Suppressor macrophage (primary cell): ENCODE measurements at regions not wholly inside any gene's neighbourhood (a gene's known extent, or its start where the extent isn't known, plus 50 kb on each side); places are given as distances from the start of the nearest gene placed in this dataset.

Source experiments
- DNase-seq, 4 experiments: peaks; one replicate each; pipeline ENCODE4 v3.0.0-alpha.2; 2020 to 2022

- no peak for DNase-seq
Observed at GRCh38 chr20:39669659-39670058, 707.5 kb downstream of the DHX35 start.

GRCh38 chr20:39668038-39668437 lies 705.9 kb downstream of the DHX35 start:
- DNase-seq = no peak

- DNase-seq = no peak
Observed at GRCh38 chr20:39661833-39662232, 699.7 kb downstream of the DHX35 start.

- no peak for DNase-seq
Observed at GRCh38 chr20:39660965-39661364, 698.8 kb downstream of the DHX35 start.

- no peak for DNase-seq
Observed at GRCh38 chr20:39660226-39660625, 698.1 kb downstream of the DHX35 start.

- no peak for DNase-seq
Observed at GRCh38 chr20:39658662-39659409, 696.7 kb downstream of the DHX35 start.

GRCh38 chr20:39654171-39654570 lies 692.0 kb downstream of the DHX35 start:
- no peak for DNase-seq

- DNase-seq = no peak
Observed at GRCh38 chr20:39651645-39652325, 689.6 kb downstream of the DHX35 start.

- DNase-seq = no peak
Observed at GRCh38 chr20:39646874-39647413, 684.8 kb downstream of the DHX35 start.

- DNase-seq = no peak
Observed at GRCh38 chr20:39645131-39645530, 683.0 kb downstream of the DHX35 start.

- no peak for DNase-seq
Observed at GRCh38 chr20:39643292-39643691, 681.1 kb downstream of the DHX35 start.

- DNase-seq = no peak
Observed at GRCh38 chr20:39641423-39641822, 679.3 kb downstream of the DHX35 start.

GRCh38 chr20:39640147-39640546 lies 678.0 kb downstream of the DHX35 start:
- DNase-seq = no peak

- DNase-seq = no peak
Observed at GRCh38 chr20:39638731-39639130, 676.6 kb downstream of the DHX35 start.

- DNase-seq = no peak
Observed at GRCh38 chr20:39633689-39634088, 671.5 kb downstream of the DHX35 start.

GRCh38 chr20:39632757-39633156 lies 670.6 kb downstream of the DHX35 start:
- no peak for DNase-seq

- no peak for DNase-seq
Observed at GRCh38 chr20:39632176-39632575, 670.0 kb downstream of the DHX35 start.

GRCh38 chr20:39631557-39631956 lies 669.4 kb downstream of the DHX35 start:
- no peak for DNase-seq

GRCh38 chr20:39630215-39630908 lies 668.2 kb downstream of the DHX35 start:
- no peak for DNase-seq

- no peak for DNase-seq
Observed at GRCh38 chr20:39627765-39628164, 665.6 kb downstream of the DHX35 start.

GRCh38 chr20:39624316-39624715 lies 662.2 kb downstream of the DHX35 start:
- no peak for DNase-seq

GRCh38 chr20:39623584-39624234 lies 661.6 kb downstream of the DHX35 start:
- DNase-seq = no peak

GRCh38 chr20:39619271-39619785 lies 657.2 kb downstream of the DHX35 start:
- no peak for DNase-seq
